GM12864 (cell line): ENCODE measurements at regions not wholly inside any gene's neighbourhood (a gene's known extent, or its start where the extent isn't known, plus 50 kb on each side); places are given as distances from the start of the nearest gene placed in this dataset.

Source experiments
- DNase-seq: peaks from one replicate; pipeline ENCODE4 v3.0.0-alpha.2; 2011; ENCODE audit warnings: low read depth
- H3K4me3 ChIP-seq: 2 replicates; pipeline ENCODE4 v1.5.1; 2011; ENCODE audit warnings: mild to moderate bottlenecking, low read depth, low read length, control low read depth
- CTCF ChIP-seq: IDR thresholded peaks from 2 replicates; pipeline ENCODE4 v1.5.1; 2011; ENCODE audit warnings: low read depth, mild to moderate bottlenecking, moderate library complexity, low read length, control low read depth, inconsistent platforms; ENCODE audit errors: missing control alignments

- H3K4me3 ChIP-seq, result no peak overlapping the region
- no peak for TF ChIP-seq CTCF
- no peak for DNase-seq
Measured at GRCh38 chr13:47299304-47299703, 402.5 kb upstream of the HTR2A start.

DNA sequence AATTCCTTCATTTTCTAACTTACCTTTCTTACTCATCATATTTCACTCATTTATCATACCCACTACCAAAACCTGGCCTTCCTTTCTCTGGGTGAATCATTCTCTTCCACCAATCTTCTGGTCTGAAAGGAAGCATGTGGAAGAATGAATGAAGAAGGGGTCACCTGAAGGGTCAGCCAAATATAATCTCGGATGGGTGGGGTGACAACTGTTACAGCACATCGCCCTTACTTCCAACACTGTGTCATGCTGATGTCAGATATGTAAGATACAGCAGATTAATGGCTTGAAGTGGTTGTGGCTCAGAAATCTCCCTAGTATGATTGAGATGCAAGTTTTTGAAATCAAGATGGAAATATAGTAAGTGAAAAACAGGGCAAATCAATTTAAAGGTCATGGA is 401.7 kb upstream of the HTR2A start:
- H3K4me3 ChIP-seq, result no peak overlapping the region
- no peak for DNase-seq
- TF ChIP-seq CTCF, result no peak

DNA sequence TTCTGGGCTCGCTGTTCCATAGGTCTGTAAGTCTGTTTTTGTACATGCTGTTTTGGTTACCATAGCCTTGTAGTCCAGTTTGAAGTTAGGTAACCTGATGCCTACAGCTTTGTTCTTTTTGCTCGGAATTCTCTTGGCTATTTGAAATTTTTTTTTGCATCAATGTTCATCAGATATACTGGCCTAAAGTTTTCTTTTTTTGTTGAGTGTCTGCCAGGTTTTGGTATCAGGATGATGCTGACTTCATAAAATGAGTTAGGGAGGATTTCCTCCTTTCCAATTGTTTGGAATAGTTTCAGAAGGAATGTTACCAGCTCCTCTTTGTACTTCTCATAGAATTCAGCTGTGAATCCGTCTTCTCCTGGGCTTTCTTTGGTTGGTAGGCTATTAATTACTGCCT is 397.8 kb upstream of the HTR2A start:
- TF ChIP-seq CTCF, result no peak
- DNase-seq, result no peak
- H3K4me3 ChIP-seq, result no peak overlapping the region

- TF ChIP-seq CTCF, result no peak
- no peak overlapping the region for H3K4me3 ChIP-seq
- no peak for DNase-seq
Measured at GRCh38 chr13:47291107-47291656, 394.3 kb upstream of the HTR2A start.

GRCh38 chr13:47289567-47289966 is 392.7 kb upstream of the HTR2A start:
- no peak overlapping the region for H3K4me3 ChIP-seq
- TF ChIP-seq CTCF, result no peak
- no peak for DNase-seq

DNA sequence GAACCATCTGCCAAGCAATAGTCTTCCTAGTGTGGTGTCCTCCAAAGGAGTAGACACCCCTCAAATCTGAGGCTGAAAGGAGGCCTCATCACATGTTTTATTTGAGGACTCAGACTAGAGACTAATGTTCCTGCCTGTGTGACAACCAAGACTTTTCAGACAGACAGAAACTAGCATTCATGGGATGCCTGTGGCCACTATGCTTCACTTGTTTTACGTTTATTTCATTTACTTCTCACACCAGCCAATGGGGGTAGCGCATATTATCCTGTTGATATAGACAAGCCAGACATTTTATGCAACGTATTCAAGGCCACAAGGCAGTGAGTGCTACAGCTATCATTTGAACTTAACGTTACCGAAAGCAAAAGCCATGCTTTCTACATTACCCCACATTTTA is 391.7 kb upstream of the HTR2A start:
- no peak for TF ChIP-seq CTCF

DNA sequence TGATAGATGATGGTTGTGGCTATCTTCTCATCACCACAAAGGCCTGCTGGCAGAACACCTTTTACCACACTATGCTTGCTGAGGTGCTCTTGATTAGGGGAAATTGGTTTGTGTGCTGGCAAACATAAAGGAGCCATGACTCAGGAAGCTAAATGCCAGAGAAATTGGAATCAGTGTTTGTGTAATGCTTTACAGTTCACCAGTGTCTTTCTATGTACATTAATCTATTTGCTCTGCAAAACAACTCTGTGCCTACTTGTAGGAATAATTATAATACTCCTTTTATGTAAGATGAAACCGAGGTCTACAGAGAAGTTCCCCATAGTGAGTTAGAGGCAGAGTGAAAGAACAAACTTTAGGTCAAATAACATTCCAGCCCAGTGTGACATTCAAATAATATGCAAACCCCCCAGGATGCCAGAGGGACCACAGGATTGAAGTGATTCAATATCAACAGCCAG is 390.5 kb upstream of the HTR2A start:
- DNase-seq, result no peak
- no peak overlapping the region for H3K4me3 ChIP-seq
- no peak for TF ChIP-seq CTCF

More for the DNA sequence above, 391.7 kb upstream of the HTR2A start:
- H3K4me3 ChIP-seq, result no peak overlapping the region
- DNase-seq, result no peak
